ENCODE measurements at regions not wholly inside any gene's neighbourhood (a gene's known extent, or its start where the extent isn't known, plus 50 kb on each side); places are given as distances from the start of the nearest gene placed in this dataset.

- TF ChIP-seq EZH2 (IDR thresholded peaks at IDR 0.05; ENCODE audit: low read length, unreplicated experiment) = no peak
- no peak for TF ChIP-seq CTCF (conservative IDR thresholded peaks at IDR 0.05; ENCODE audit: low read depth, low read length)
Measured at GRCh38 chr18:38397094-38397493, 831.5 kb upstream of the CELF4 start.
